ENCODE measurements at regions not wholly inside any gene's neighbourhood (a gene's known extent, or its start where the extent isn't known, plus 50 kb on each side); places are given as distances from the start of the nearest gene placed in this dataset.

GRCh38 chr18:75122334-75122958 lies 86.5 kb downstream of the PTGR3 start:
- TF ChIP-seq EZH2 (IDR thresholded peaks at IDR 0.05) (no peak), CTCF (IDR thresholded peaks at IDR 0.05 in 2 of 3, conservative IDR thresholded peaks at IDR 0.05 in 1 of 3; ENCODE audit: borderline replicate concordance in 1 of 3, insufficient read depth in 1 of 3, low read depth in 2 of 3, low read length in 2 of 3) (no peak), TCF7L2 (IDR thresholded peaks at IDR 0.05; ENCODE audit: borderline replicate concordance, extremely low read depth, insufficient read depth, insufficient read length) (no peak), ZFX (IDR thresholded peaks at IDR 0.05) (no peak), POLR2AphosphoS5 (IDR thresholded peaks at IDR 0.05; ENCODE audit: low read depth, low read length) (no peak), SRF (IDR thresholded peaks at IDR 0.05; ENCODE audit: low read depth) (no peak), EZH2phosphoT487 (IDR thresholded peaks at IDR 0.05; ENCODE audit: borderline replicate concordance) (no peak), ZNF274 (IDR thresholded peaks at IDR 0.05; ENCODE audit: low read depth, low read length) (no peak), RAD21 (IDR thresholded peaks at IDR 0.05; ENCODE audit: low read depth) (no peak), SIN3A (IDR thresholded peaks at IDR 0.05; ENCODE audit: low read depth) (no peak), FOSL1 (IDR thresholded peaks at IDR 0.05; ENCODE audit: low read depth) (no peak)
- TF ChIP-seq, protein P1, sequence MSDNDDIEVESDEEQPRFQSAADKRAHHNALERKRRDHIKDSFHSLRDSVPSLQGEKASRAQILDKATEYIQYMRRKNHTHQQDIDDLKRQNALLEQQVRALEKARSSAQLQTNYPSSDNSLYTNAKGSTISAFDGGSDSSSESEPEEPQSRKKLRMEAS (IDR thresholded peaks at IDR 0.05): no peak
- TF ChIP-seq, protein P2, sequence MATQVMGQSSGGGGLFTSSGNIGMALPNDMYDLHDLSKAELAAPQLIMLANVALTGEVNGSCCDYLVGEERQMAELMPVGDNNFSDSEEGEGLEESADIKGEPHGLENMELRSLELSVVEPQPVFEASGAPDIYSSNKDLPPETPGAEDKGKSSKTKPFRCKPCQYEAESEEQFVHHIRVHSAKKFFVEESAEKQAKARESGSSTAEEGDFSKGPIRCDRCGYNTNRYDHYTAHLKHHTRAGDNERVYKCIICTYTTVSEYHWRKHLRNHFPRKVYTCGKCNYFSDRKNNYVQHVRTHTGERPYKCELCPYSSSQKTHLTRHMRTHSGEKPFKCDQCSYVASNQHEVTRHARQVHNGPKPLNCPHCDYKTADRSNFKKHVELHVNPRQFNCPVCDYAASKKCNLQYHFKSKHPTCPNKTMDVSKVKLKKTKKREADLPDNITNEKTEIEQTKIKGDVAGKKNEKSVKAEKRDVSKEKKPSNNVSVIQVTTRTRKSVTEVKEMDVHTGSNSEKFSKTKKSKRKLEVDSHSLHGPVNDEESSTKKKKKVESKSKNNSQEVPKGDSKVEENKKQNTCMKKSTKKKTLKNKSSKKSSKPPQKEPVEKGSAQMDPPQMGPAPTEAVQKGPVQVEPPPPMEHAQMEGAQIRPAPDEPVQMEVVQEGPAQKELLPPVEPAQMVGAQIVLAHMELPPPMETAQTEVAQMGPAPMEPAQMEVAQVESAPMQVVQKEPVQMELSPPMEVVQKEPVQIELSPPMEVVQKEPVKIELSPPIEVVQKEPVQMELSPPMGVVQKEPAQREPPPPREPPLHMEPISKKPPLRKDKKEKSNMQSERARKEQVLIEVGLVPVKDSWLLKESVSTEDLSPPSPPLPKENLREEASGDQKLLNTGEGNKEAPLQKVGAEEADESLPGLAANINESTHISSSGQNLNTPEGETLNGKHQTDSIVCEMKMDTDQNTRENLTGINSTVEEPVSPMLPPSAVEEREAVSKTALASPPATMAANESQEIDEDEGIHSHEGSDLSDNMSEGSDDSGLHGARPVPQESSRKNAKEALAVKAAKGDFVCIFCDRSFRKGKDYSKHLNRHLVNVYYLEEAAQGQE (IDR thresholded peaks at IDR 0.05; ENCODE audit: low read depth): no peak
